AG09309 (cell line): ENCODE measurements at regions not wholly inside any gene's neighbourhood (a gene's known extent, or its start where the extent isn't known, plus 50 kb on each side); places are given as distances from the start of the nearest gene placed in this dataset.

Experiments used
- DNase-seq: peaks from one replicate; pipeline ENCODE4 v3.0.0-alpha.2; 2010; ENCODE audit warnings: low read depth
- H3K4me3 ChIP-seq: 2 replicates; pipeline ENCODE4 v1.5.1; 2011; ENCODE audit warnings: mild to moderate bottlenecking, low read depth, low read length, moderate library complexity; ENCODE audit not compliant: control insufficient read depth
- TF ChIP-seq, protein P1 (sequence below): IDR thresholded peaks from 2 replicates; pipeline ENCODE4 v1.5.1; 2011; ENCODE audit warnings: mild to moderate bottlenecking, low read depth, low read length, inconsistent platforms; ENCODE audit not compliant: insufficient read depth, control insufficient read depth; ENCODE audit errors: missing control alignments

GRCh38 chr4:171759274-171759673 lies 53.9 kb upstream of the GALNTL6 start:
- DNase-seq: no peak
- no peak overlapping the region for H3K4me3 ChIP-seq
- TF ChIP-seq, protein P1, sequence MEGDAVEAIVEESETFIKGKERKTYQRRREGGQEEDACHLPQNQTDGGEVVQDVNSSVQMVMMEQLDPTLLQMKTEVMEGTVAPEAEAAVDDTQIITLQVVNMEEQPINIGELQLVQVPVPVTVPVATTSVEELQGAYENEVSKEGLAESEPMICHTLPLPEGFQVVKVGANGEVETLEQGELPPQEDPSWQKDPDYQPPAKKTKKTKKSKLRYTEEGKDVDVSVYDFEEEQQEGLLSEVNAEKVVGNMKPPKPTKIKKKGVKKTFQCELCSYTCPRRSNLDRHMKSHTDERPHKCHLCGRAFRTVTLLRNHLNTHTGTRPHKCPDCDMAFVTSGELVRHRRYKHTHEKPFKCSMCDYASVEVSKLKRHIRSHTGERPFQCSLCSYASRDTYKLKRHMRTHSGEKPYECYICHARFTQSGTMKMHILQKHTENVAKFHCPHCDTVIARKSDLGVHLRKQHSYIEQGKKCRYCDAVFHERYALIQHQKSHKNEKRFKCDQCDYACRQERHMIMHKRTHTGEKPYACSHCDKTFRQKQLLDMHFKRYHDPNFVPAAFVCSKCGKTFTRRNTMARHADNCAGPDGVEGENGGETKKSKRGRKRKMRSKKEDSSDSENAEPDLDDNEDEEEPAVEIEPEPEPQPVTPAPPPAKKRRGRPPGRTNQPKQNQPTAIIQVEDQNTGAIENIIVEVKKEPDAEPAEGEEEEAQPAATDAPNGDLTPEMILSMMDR: no peak

DNA sequence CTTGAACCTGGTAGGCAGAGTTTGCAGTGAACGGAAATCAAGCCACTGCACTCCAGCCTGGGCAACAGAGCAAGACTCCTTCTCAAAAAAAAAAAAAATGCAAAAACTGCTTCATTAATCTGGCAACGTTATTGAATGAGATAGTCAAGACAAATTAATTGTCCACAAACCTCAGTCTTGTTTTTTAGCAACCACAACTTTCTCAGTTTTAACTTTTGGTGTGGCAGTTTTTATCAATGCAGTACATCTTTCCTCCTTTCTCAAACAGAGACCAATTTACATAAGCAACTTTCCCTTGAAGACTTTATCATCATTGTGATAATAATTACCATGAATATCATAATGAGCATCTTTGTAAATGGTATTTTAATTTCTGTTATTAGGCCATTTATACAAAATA lies 61.7 kb upstream of the GALNTL6 start:
- H3K4me3 ChIP-seq: no peak overlapping the region
- DNase-seq: no peak
- TF ChIP-seq, protein P1: no peak

GRCh38 chr4:171746418-171746817 lies 66.8 kb upstream of the GALNTL6 start:
- H3K4me3 ChIP-seq: no peak overlapping the region
- TF ChIP-seq, protein P1: no peak
- no peak for DNase-seq

- no peak for DNase-seq
- no peak overlapping the region for H3K4me3 ChIP-seq
- TF ChIP-seq, protein P1: no peak
Observed at GRCh38 chr4:171742436-171742835, 70.8 kb upstream of the GALNTL6 start.

GRCh38 chr4:171727185-171727584 lies 86.0 kb upstream of the GALNTL6 start:
- no peak overlapping the region for H3K4me3 ChIP-seq
- TF ChIP-seq, protein P1: no peak
- no peak for DNase-seq

- TF ChIP-seq, protein P1: no peak
- no peak overlapping the region for H3K4me3 ChIP-seq
- DNase-seq: no peak
Observed at GRCh38 chr4:171721937-171722336, 91.3 kb upstream of the GALNTL6 start.

DNA sequence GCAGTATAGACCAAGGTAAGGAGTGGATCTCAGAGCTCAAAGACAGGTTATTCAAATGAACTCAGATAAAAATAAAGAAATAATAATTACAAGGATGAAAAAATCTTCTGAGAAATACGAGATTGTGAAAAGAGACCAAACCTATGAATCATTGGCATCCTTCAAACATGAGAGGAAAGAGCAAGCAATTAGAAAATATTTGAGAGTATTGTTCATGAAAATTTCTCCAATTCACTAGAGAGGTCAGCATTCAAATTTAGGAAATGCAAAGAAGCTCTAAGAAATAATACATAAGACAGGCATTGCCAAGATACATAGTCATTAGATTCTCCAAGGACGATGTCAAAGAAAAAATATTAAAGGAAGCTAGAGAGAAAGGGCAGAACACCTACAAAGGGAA lies 93.5 kb upstream of the GALNTL6 start:
- DNase-seq: no peak
- no peak overlapping the region for H3K4me3 ChIP-seq
- TF ChIP-seq, protein P1: no peak
